ENCODE measurements at regions not wholly inside any gene's neighbourhood (a gene's known extent, or its start where the extent isn't known, plus 50 kb on each side); places are given as distances from the start of the nearest gene placed in this dataset.
"Not testable (repeated sequence)": the region's sequence is repeated elsewhere in the genome, so short reads cannot be mapped to it uniquely, and the experiment has no call there.

GRCh38 chr6:82517896-82518295, 154.3 kb downstream of the TPBG start:
- not testable (repeated sequence) for DNase-seq

DNA sequence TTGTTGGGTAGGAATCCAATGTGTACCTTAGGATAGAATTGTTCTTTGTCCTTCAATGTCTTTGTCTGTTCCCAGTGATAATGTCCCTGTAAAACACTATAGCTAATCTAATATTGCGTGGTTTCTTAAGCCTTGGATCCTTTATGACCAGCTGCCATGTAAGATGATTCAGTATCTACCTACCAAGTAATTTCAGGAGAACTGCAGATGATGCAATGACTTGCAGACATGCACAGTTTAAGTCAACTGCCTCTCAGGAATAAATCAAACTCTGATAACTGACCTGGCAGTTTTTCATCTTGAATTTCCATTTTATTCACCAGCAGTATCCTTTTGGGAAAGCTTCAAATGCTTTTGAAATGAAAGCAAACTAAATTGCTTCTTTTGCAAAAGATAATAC, 157.8 kb downstream of the TPBG start:
- no peak for DNase-seq

DNA sequence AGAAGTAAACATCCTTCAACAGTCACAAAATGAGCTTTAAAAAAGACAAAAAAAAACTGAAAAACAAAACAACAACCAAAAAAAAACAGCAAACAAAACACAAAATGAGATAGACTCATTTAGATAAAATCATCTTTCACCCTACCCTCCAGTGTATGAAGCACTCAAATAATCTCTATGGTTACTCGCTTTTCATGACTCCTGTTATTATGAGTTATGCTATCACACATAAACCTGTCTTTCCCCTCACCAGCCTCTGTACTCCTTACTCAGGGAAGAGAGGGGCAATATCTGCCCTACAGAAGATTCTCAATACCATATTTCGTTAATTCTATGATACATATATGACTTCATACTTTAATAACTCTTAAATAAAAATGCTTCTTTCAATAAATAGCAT, 158.2 kb downstream of the TPBG start:
- no peak for DNase-seq

DNA sequence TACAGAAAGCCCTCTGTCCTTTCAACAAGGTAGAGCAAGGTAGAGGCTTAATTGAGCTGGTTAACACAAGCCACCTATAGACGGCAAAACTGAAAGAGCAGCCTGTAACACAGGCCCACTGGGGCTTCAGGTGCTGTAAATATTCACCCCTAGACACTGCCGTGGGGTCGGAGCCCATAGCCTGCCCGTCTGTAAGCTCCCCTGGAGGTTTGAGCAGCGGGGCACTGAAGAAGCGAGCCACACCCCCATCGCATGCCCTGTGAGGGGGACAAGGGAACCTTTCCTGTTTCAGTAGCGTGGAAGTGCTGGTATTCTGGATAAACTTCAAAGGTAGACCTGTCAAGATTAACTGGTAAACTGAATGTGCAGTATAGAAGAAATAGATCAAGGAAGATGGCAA, 160.4 kb downstream of the TPBG start:
- DNase-seq: no peak

DNA sequence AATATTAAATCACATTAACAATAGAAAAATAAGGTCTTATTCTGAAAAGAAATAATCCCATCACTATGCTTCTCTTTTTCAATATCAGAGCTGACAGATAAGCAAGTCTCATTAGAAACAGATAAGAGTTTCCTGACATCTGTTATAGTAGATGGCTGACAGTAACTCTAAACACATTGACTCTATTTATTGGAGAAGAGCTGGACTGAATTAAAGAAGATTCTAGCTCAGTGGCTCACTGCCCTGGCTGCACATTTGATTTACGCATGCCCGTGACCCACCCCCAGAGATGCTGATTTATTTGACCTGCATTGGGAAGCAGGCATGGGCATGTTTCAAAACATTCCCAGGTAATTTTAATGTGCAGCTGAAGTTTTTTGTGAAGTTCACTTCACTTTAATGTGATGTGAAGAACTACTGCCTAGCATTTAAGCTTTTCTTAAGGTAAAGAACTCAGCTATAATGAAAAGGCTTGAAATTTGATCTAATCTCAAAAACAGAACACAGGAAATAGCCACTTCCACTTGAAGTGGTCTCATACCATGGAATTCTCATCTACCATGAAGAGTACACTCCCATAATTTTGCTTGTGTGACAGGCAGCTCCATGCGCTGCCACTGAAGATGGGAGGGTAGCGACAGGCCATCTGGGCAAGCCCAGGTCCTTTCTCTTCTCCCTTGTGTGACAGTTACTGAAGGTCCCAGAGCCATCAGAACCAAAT, 162.3 kb downstream of the TPBG start:
- peak; percentile 86 for DNase-seq

GRCh38 chr6:82529960-82530460, 166.4 kb downstream of the TPBG start:
- not testable (repeated sequence) for DNase-seq

- no peak for DNase-seq
These were observed 171.3 kb downstream of the TPBG start for GRCh38 chr6:82534876-82535275.

- DNase-seq: not testable (repeated sequence)
These were observed 185.9 kb downstream of the TPBG start for GRCh38 chr6:82549480-82549879.

DNA sequence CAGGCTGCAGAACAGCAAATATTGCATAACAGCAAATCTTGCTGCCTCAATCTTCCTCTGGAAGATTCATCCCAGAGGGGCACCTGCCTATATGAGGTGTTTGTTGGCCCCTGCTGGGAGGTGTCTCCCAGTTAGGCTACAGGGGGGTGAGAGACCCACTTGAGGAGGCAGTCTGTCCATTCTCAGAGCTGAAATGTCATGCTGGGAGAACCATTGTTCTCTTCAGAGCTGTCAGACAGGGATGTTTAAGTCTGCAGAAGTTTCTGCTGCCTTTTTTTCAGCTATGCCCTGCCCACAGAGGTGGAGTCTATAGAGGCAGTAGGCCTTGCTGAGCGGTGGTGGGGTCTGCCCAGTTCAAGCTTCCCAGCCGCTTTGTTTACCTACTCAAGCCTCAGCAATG, 187.7 kb downstream of the TPBG start:
- DNase-seq: not testable (repeated sequence)

DNA sequence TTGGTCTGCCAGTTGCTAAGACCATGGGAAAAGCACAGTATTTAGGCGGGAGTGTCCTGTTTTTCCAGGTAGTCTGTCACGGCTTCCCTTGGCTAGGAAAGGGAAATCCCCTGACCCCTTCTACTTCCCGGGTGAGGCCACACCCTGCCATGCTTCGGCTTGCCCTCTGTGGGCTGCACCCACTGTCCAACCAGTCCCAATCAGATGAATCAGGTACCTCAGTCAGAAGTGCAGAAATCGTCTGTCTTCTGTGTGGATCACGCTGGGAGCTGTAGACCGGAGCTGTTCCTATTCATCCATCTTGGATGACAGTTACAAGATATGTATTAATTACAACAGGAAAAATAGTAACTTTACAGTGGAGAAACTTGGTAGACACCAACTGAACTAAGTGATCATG, 188.2 kb downstream of the TPBG start:
- DNase-seq: no peak

DNA sequence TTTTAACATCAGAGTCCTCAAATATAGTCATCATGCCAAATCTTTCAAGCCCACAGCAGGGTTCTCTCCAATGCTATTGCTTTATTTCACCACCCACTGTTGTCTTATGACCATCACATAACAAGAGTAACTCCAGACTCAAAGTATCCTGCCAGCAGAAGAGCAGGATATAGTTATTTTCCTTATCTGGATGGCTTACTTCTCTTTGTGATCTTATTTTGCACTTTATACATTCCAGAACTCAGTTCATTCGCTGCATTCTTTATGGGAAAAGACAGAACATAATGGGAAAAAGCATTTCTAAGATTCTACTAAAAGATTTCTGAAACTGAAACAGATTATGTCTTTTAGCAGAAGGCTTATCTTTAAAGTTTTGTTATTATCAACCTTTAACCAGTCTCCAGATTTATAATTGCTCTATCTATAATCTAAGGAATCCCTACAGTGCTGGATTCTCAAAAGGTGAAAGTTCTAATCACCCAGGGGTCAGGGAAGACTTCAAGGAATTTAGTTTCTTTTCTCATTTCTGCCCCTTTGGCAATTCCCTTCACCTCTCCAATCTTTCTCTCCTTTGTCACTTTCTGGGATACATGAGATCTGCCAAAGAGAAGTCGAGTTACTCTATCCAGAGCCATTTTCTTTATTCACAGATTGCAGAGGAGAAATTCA, 190.4 kb downstream of the TPBG start:
- no peak for DNase-seq

DNA sequence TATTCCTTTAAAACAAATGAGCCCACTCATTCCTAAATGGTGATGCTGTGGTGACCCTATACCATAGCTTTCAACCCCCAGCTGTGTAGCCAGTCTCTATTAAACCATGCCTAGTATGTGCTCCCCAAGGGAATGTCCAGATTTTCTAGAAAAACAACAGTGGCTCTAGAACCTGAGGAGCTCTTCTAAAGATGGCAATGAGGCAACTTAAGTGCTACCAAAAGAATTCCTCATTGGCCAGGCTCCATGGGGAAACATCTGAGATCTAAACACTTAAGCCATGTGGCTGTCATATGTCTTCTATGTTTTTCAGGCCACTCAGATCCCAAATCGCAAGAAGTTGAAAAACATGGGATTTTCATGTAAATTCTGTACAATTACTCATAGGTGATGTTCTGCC, 191.0 kb downstream of the TPBG start:
- DNase-seq: no peak

DNA sequence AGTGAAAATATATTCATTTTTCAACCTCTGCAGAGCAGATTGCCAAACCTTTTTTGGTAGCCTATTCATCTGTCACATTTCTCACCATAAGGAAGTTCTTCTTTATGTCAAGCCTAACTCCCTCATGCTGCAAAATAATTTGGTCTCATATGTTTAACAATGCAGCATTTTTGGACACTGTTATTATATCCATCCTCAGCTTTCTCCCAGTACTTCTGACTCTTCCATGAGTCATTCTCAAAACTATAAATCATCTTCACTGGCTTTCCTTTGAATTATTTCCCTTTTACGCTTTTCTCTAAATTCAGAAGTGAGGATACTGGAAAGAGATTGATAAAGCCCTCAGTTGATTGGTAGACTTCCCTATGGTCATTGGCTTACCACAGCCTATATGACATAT, 192.2 kb downstream of the TPBG start:
- DNase-seq: no peak

DNA sequence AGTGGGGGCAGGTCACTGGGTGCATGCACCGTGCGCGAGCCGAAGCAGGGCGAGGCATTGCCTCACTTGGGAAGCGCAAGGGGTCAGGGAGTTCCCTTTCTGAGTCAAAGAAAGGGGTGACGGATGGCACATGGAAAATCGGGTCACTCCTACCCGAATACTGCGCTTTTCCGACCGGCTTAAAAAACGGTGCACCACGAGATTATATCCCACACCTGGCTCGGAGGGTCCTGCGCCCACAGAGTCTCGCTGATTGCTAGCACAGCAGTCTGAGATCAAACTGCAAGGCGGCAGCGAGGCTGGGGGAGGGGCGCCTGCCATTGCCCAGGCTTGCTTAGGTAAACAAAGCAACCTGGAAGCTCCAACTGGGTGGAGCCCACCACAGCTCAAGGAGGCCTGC, 194.9 kb downstream of the TPBG start:
- DNase-seq: not testable (repeated sequence)

DNA sequence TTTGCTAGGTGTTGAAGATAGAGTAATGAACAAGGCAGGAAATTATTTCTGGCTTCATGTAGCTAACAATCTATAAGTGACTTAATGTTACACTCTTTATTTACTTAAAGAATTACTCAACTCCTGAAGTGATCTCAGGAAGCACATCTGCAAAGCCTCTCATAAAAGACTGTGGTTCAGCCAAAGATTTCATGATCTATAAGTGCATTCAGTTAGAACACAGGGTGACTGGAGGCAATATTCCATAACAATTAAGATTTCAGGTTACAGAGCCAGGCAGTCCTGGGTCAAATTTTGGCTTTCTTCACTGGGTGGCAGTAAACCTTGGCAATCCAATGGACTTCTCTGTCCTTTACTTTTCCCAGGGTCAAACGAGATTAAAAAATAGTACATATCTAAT, 204.0 kb downstream of the TPBG start:
- DNase-seq: peak; percentile 53

DNA sequence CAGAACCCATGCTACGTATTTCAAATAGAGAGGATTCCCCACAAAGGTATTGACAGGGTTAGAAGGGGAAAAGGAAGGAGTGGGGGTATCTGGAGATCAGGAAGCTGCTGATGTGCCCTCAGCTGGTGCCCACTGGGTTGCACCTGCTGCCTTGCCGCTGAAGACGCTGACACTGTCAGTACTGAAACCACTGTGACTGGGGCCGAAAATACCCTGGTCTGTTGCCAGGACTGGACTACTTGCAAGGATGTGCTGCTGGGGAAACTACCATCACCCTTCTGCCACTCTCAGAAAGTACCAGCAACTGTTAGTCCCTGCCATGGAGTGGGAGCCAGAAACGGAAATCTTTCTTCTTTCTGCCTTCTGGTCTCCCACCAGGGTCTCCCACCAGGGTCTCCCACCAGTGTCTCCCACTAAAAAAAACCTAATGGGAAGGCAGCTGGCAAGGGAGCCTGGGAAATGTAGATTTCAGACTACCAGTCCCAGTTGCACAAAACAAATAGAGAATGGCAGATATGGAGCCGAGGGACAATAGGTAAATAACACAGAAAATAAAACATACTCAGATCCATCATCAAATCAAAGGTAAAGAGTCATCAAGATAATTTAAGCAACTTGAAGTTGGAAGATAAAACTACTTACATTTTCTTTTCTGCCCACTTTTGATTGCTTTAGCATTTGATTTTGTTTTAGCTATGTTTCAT, 204.8 kb downstream of the TPBG start:
- DNase-seq: peak; percentile 29

DNA sequence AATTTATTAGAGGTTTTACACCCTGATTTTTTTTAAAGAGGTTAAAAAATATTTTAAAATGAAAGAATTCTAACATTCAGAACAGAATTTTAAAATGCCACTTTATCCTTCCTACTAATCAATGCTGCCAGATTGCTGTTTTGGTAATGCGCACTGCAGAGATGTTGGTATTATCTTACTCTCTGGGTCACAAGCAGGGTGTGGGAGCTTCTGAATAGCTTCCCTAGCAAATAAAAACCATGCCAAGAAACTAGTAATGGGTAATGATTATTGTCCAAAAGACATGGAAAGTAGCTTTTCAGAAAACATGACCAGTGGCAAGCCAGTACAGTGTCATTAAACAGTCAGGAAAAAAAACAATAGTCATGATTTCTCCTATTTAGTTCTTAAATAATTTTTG, 205.4 kb downstream of the TPBG start:
- DNase-seq: no peak

DNA sequence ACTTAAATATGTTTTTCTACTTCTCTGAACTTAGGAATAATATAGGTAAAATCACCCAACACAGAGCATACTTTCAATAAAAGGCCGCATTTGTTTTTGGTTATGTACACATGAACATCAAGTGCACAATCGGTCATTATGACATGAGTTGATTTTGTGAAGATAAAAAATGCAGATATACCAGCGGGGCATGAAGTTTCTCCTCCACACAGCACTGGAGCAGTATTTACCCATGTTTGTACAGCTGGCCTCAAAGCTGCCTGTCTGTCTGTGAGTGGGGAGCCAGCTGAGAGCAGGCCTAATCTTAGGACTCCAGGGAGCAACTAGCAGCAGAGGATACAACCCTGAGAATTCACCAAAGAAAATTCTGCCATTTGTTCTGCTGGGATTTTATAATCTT, 206.5 kb downstream of the TPBG start:
- DNase-seq: peak; percentile 47

DNA sequence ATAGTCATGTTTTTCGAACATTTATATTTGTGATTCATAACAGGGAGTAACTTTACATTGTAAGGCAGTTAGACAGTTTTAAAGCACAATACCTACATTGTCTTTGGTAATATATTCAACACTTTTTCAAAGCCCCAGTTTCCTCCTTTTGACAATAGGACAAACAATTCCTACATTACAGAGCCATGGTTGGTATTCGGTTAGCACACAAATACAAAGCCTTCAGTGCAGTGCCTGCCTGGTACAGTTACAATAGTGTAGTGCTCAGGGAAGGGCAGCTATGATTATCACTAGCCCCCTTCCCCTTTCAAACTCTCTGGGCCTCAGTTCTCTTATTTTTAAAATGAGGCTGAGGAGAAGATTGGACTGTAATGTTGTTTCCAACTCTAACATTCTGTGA, 207.8 kb downstream of the TPBG start:
- no peak for DNase-seq

GRCh38 chr6:82573254-82573972, 209.8 kb downstream of the TPBG start:
- DNase-seq: no peak

- DNase-seq: no peak
These were observed 212.7 kb downstream of the TPBG start for GRCh38 chr6:82576284-82576683.

- DNase-seq: no peak
These were observed 220.6 kb downstream of the TPBG start for GRCh38 chr6:82584194-82584695.

GRCh38 chr6:82584856-82585255, 221.2 kb downstream of the TPBG start:
- no peak for DNase-seq

Measured in DMS79 treated with DMSO at 0.1 percent for 48 hours (cell line).